ENCODE measurements at regions not wholly inside any gene's neighbourhood (a gene's known extent, or its start where the extent isn't known, plus 50 kb on each side); places are given as distances from the start of the nearest gene placed in this dataset.

- intact Hi-C loops (cut with micrococcal nuclease): no loop called here
- Mint-ChIP-seq H3K9me3 (peaks cover 24% of the 10 kb centered on the region), H3K36me3 (ENCODE audit: low read depth) (no peaks in the 10 kb centered on the region), H3K4me3 (ENCODE audit: low read depth) (no peak overlapping the region), H3K27me3 (ENCODE audit: low read depth) (no peaks in the 10 kb centered on the region), H3K27ac (no peak overlapping the region), H3K4me1 (ENCODE audit: low read depth) (no peaks in the 10 kb centered on the region)
- DNase-seq (ENCODE audit: low spot score): no peak
Measured at GRCh38 chr10:111344804-111345203, 268.0 kb downstream of the ADRA2A start.

GRCh38 chr10:111347386-111348013 lies 270.7 kb downstream of the ADRA2A start:
- intact Hi-C loops (cut with micrococcal nuclease): no loop called here
- Mint-ChIP-seq H3K9me3 (no peaks in the 10 kb centered on the region), H3K27ac (no peak overlapping the region), H3K36me3 (ENCODE audit: low read depth) (no peaks in the 10 kb centered on the region), H3K4me3 (ENCODE audit: low read depth) (no peak overlapping the region), H3K27me3 (ENCODE audit: low read depth) (no peaks in the 10 kb centered on the region), H3K4me1 (ENCODE audit: low read depth) (no peaks in the 10 kb centered on the region)
- DNase-seq (ENCODE audit: low spot score): no peak

- intact Hi-C loops (cut with micrococcal nuclease): no loop called here
- H3K4me3 Mint-ChIP-seq (ENCODE audit: low read depth): no peak overlapping the region
- H3K9me3 Mint-ChIP-seq: no peaks in the 10 kb centered on the region
- H3K36me3 Mint-ChIP-seq (ENCODE audit: low read depth): no peaks in the 10 kb centered on the region
- no peak for DNase-seq (ENCODE audit: low spot score)
- no peaks in the 10 kb centered on the region for H3K27me3 Mint-ChIP-seq (ENCODE audit: low read depth)
- no peaks in the 10 kb centered on the region for H3K4me1 Mint-ChIP-seq (ENCODE audit: low read depth)
- no peak overlapping the region for H3K27ac Mint-ChIP-seq
Measured at GRCh38 chr10:111348076-111348475, 271.2 kb downstream of the ADRA2A start.

- no peak for DNase-seq (ENCODE audit: low spot score)
- Mint-ChIP-seq H3K4me3 (ENCODE audit: low read depth) (no peak overlapping the region), H3K9me3 (no peaks in the 10 kb centered on the region), H3K4me1 (ENCODE audit: low read depth) (no peaks in the 10 kb centered on the region), H3K27me3 (ENCODE audit: low read depth) (peaks cover 2% of the 10 kb centered on the region), H3K27ac (no peak overlapping the region), H3K36me3 (ENCODE audit: low read depth) (no peaks in the 10 kb centered on the region)
- intact Hi-C loops (cut with micrococcal nuclease): no loop called here
Measured at GRCh38 chr10:111354859-111355258, 278.0 kb downstream of the ADRA2A start.

GRCh38 chr10:111356571-111356970 lies 279.7 kb downstream of the ADRA2A start:
- no peaks in the 10 kb centered on the region for H3K9me3 Mint-ChIP-seq
- no peaks in the 10 kb centered on the region for H3K36me3 Mint-ChIP-seq (ENCODE audit: low read depth)
- H3K4me1 Mint-ChIP-seq (ENCODE audit: low read depth): no peaks in the 10 kb centered on the region
- intact Hi-C loops (cut with micrococcal nuclease): no loop called here
- DNase-seq (ENCODE audit: low spot score): no peak
- no peak overlapping the region for H3K27ac Mint-ChIP-seq
- H3K27me3 Mint-ChIP-seq (ENCODE audit: low read depth): peaks cover 2% of the 10 kb centered on the region
- no peak overlapping the region for H3K4me3 Mint-ChIP-seq (ENCODE audit: low read depth)

- no peak overlapping the region for H3K27ac Mint-ChIP-seq
- no peaks in the 10 kb centered on the region for H3K4me1 Mint-ChIP-seq (ENCODE audit: low read depth)
- intact Hi-C loops (cut with micrococcal nuclease): no loop called here
- H3K27me3 Mint-ChIP-seq (ENCODE audit: low read depth): peaks cover 2% of the 10 kb centered on the region
- no peaks in the 10 kb centered on the region for H3K9me3 Mint-ChIP-seq
- no peak overlapping the region for H3K4me3 Mint-ChIP-seq (ENCODE audit: low read depth)
- no peak for DNase-seq (ENCODE audit: low spot score)
- H3K36me3 Mint-ChIP-seq (ENCODE audit: low read depth): no peaks in the 10 kb centered on the region
Measured at GRCh38 chr10:111357859-111358258, 281.0 kb downstream of the ADRA2A start.

- Mint-ChIP-seq H3K27me3 (ENCODE audit: low read depth) (peaks cover 2% of the 10 kb centered on the region), H3K36me3 (ENCODE audit: low read depth) (no peaks in the 10 kb centered on the region), H3K9me3 (no peaks in the 10 kb centered on the region), H3K4me3 (ENCODE audit: low read depth) (no peak overlapping the region), H3K27ac (no peak overlapping the region), H3K4me1 (ENCODE audit: low read depth) (no peaks in the 10 kb centered on the region)
- intact Hi-C loops (cut with micrococcal nuclease): no loop called here
- no peak for DNase-seq (ENCODE audit: low spot score)
Measured at GRCh38 chr10:111360260-111360925, 283.6 kb downstream of the ADRA2A start.

- Mint-ChIP-seq H3K36me3 (ENCODE audit: low read depth) (no peaks in the 10 kb centered on the region), H3K27ac (no peak overlapping the region), H3K27me3 (ENCODE audit: low read depth) (no peaks in the 10 kb centered on the region), H3K4me3 (ENCODE audit: low read depth) (no peak overlapping the region), H3K4me1 (ENCODE audit: low read depth) (no peaks in the 10 kb centered on the region), H3K9me3 (no peaks in the 10 kb centered on the region)
- no peak for DNase-seq (ENCODE audit: low spot score)
- intact Hi-C loops (cut with micrococcal nuclease): no loop called here
Measured at GRCh38 chr10:111367531-111367930, 290.7 kb downstream of the ADRA2A start.

- intact Hi-C loops (cut with micrococcal nuclease): no loop called here
- no peak for DNase-seq (ENCODE audit: low spot score)
- Mint-ChIP-seq H3K4me3 (ENCODE audit: low read depth) (no peak overlapping the region), H3K9me3 (no peaks in the 10 kb centered on the region), H3K36me3 (ENCODE audit: low read depth) (no peaks in the 10 kb centered on the region), H3K4me1 (ENCODE audit: low read depth) (no peaks in the 10 kb centered on the region), H3K27me3 (ENCODE audit: low read depth) (no peaks in the 10 kb centered on the region), H3K27ac (no peak overlapping the region)
Measured at GRCh38 chr10:111370101-111370500, 293.3 kb downstream of the ADRA2A start.

- Mint-ChIP-seq H3K27me3 (ENCODE audit: low read depth) (no peaks in the 10 kb centered on the region), H3K4me3 (ENCODE audit: low read depth) (no peak overlapping the region), H3K36me3 (ENCODE audit: low read depth) (no peaks in the 10 kb centered on the region), H3K27ac (no peak overlapping the region), H3K4me1 (ENCODE audit: low read depth) (no peaks in the 10 kb centered on the region), H3K9me3 (no peaks in the 10 kb centered on the region)
- no peak for DNase-seq (ENCODE audit: low spot score)
- intact Hi-C loops (cut with micrococcal nuclease): no loop called here
Measured at GRCh38 chr10:111373696-111374095, 296.9 kb downstream of the ADRA2A start.

GRCh38 chr10:111379534-111380187 lies 302.8 kb downstream of the ADRA2A start:
- intact Hi-C loops (cut with micrococcal nuclease): no loop called here
- H3K27me3 Mint-ChIP-seq (ENCODE audit: low read depth): no peaks in the 10 kb centered on the region
- H3K9me3 Mint-ChIP-seq: no peaks in the 10 kb centered on the region
- no peaks in the 10 kb centered on the region for H3K36me3 Mint-ChIP-seq (ENCODE audit: low read depth)
- H3K4me3 Mint-ChIP-seq (ENCODE audit: low read depth): no peak overlapping the region
- no peak for DNase-seq (ENCODE audit: low spot score)
- no peak overlapping the region for H3K27ac Mint-ChIP-seq
- no peaks in the 10 kb centered on the region for H3K4me1 Mint-ChIP-seq (ENCODE audit: low read depth)

- DNase-seq (ENCODE audit: low spot score): no peak
- Mint-ChIP-seq H3K27me3 (ENCODE audit: low read depth) (no peaks in the 10 kb centered on the region), H3K4me3 (ENCODE audit: low read depth) (no peak overlapping the region), H3K4me1 (ENCODE audit: low read depth) (no peaks in the 10 kb centered on the region), H3K9me3 (no peaks in the 10 kb centered on the region), H3K36me3 (ENCODE audit: low read depth) (no peaks in the 10 kb centered on the region), H3K27ac (no peak overlapping the region)
- intact Hi-C loops (cut with micrococcal nuclease): no loop called here
Measured at GRCh38 chr10:111384556-111384955, 307.7 kb downstream of the ADRA2A start.

GRCh38 chr10:111390813-111391563 lies 314.2 kb downstream of the ADRA2A start:
- Mint-ChIP-seq H3K9me3 (no peaks in the 10 kb centered on the region), H3K4me1 (ENCODE audit: low read depth) (no peaks in the 10 kb centered on the region), H3K36me3 (ENCODE audit: low read depth) (no peaks in the 10 kb centered on the region), H3K27me3 (ENCODE audit: low read depth) (no peaks in the 10 kb centered on the region), H3K4me3 (ENCODE audit: low read depth) (no peak overlapping the region), H3K27ac (no peak overlapping the region)
- no peak for DNase-seq (ENCODE audit: low spot score)
- intact Hi-C loops (cut with micrococcal nuclease): no loop called here

All from activated T-helper 2 cell treated with anti-CD3 and anti-CD28 coated beads, Interferon-gamma antibody, Interleukin-2, Interleukin-4, amounts not matched to agents 10 μg/mL and 5 μg/mL and 100 μg/mL, durations not matched to agents 14 hours and 24 hours and 36 hours (primary cell).